SK-N-SH (cell line): ENCODE measurements at regions not wholly inside any gene's neighbourhood (a gene's known extent, or its start where the extent isn't known, plus 50 kb on each side); places are given as distances from the start of the nearest gene placed in this dataset.

Experiments used
- CTCF ChIA-PET: fragments of 300-600, 350-600 bp; formaldehyde crosslinking; extraction: SDS; loops from one replicate; lab custom pipeline; 2021; lab: Yijun Ruan, JAX
- POLR2A ChIA-PET: fragments of 350-600 bp; sonication (Branson Sonifier 250); formaldehyde crosslinking; extraction: SDS; loops from one replicate; lab custom pipeline; 2020; ENCODE audit warnings: antibody characterized with exemption, inconsistent platforms; lab: Yijun Ruan, JAX
- DNase-seq: peaks from one replicate; pipeline ENCODE4 v3.0.0; 2012
- H2AFZ ChIP-seq: fragments of 200-600 bp; sonication (generic); 2 replicates; pipeline ENCODE4 v1.8.1; 2016; ENCODE audit warnings: antibody characterized with exemption, mild to moderate bottlenecking, low read depth
- H3F3A ChIP-seq: fragments of 200-600 bp; sonication (generic); replicated peaks from 2 replicates; pipeline ENCODE3; 2016; ENCODE audit warnings: antibody characterized with exemption, mild to moderate bottlenecking; ENCODE audit not compliant: insufficient read depth
- H3K27ac ChIP-seq, 2 experiments: fragments of 200-500 bp in 1 of 2; fragments of 200-600 bp in 1 of 2; sonication (Bioruptor generic) in 1 of 2; sonication (generic), shearing (Covaris generic) in 1 of 2; 2 replicates each; pipeline versions ENCODE4 v1.5.1 to v1.6.1; 2014 to 2016; ENCODE audit warnings: low read depth in 2 of 2, inconsistent platforms in 1 of 2, low read length in 1 of 2, mild to moderate bottlenecking in 1 of 2, mixed read lengths in 1 of 2
- H3K27me3 ChIP-seq: fragments of 200-600 bp; sonication (generic), shearing (Covaris generic); 2 replicates; pipeline ENCODE4 v1.6.1; 2016; ENCODE audit warnings: mixed run types; ENCODE audit not compliant: insufficient read depth
- H3K36me3 ChIP-seq, 2 experiments: fragments of 200-500 bp in 1 of 2; fragments of 200-600 bp in 1 of 2; sonication (Bioruptor generic) in 1 of 2; sonication (generic) in 1 of 2; replicated peaks in 1 of 2; 2 replicates each; pipeline versions ENCODE3 to v1.5.1; 2014 to 2016; ENCODE audit warnings: low read length in 1 of 2, mild to moderate bottlenecking in 1 of 2; ENCODE audit not compliant: insufficient read depth in 2 of 2, control insufficient read depth in 1 of 2
- H3K4me1 ChIP-seq, 2 experiments: fragments of 200-500 bp in 1 of 2; fragments of 200-600 bp in 1 of 2; sonication (Bioruptor generic) in 1 of 2; sonication (generic), shearing (Covaris generic) in 1 of 2; 2 replicates each; pipeline versions ENCODE4 v1.5.1 to v1.6.1; 2014 to 2016; ENCODE audit warnings: low read depth in 1 of 2, low read length in 1 of 2, mixed run types in 1 of 2; ENCODE audit not compliant: insufficient read depth in 2 of 2, control insufficient read depth in 1 of 2
- H3K4me2 ChIP-seq: fragments of 200-600 bp; sonication (generic), shearing (Covaris generic); 2 replicates; pipeline ENCODE4 v1.6.1; 2017; ENCODE audit warnings: mixed run types
- H3K4me3 ChIP-seq, 2 experiments: fragments of 200-500 bp in 1 of 2; fragments of 200-600 bp in 1 of 2; sonication (Bioruptor generic) in 1 of 2; sonication (generic), shearing (Covaris generic) in 1 of 2; 2 replicates each; pipeline versions ENCODE4 v1.5.1 to v1.8.1; 2014 to 2016; ENCODE audit warnings: low read depth in 2 of 2, inconsistent platforms in 1 of 2, low read length in 1 of 2, mild to moderate bottlenecking in 1 of 2, mixed read lengths in 1 of 2, moderate library complexity in 1 of 2
- H3K79me2 ChIP-seq: fragments of 200-600 bp; sonication (generic); 2 replicates; pipeline ENCODE4 v1.8.1; 2017; ENCODE audit warnings: mild to moderate bottlenecking; ENCODE audit not compliant: insufficient read depth
- H3K9ac ChIP-seq: fragments of 200-600 bp; sonication (generic); 2 replicates; pipeline ENCODE4 v1.6.1; 2017; ENCODE audit warnings: mixed run types
- H3K9me2 ChIP-seq: fragments of 200-600 bp; sonication (generic); 2 replicates; pipeline ENCODE4 v1.6.1; 2017; ENCODE audit warnings: mixed run types
- H3K9me3 ChIP-seq: fragments of 200-600 bp; sonication (generic); 2 replicates; pipeline ENCODE4 v1.6.1; 2017; ENCODE audit warnings: mixed run types, mild to moderate bottlenecking, moderate library complexity
- H4K20me1 ChIP-seq: fragments of 200-600 bp; sonication (generic); 2 replicates; pipeline ENCODE4 v1.6.1; 2017; ENCODE audit warnings: mild to moderate bottlenecking, mixed run types; ENCODE audit not compliant: insufficient read depth
- CHD2 ChIP-seq: fragments of 150-350 bp; IDR thresholded peaks from 2 replicates; pipeline ENCODE4 v1.6.1; 2018; ENCODE audit warnings: low read length; ENCODE audit not compliant: partially characterized antibody
- CTCF ChIP-seq: fragments of 200-600 bp; sonication (generic); IDR thresholded peaks from 2 replicates; pipeline ENCODE4 v1.6.1; 2017; ENCODE audit warnings: antibody characterized with exemption, mild to moderate bottlenecking, moderate library complexity
- ELF1 ChIP-seq: IDR thresholded peaks from 2 replicates; pipeline ENCODE4 v1.4.0; 2012
- EP300 ChIP-seq, 2 experiments: IDR thresholded peaks; 2 replicates each; pipeline versions ENCODE4 v1.4.0 to v1.6.1; 2012; ENCODE audit warnings: borderline replicate concordance in 1 of 2, low read depth in 1 of 2, low read length in 1 of 2
- FOSL2 ChIP-seq: IDR thresholded peaks from 2 replicates; pipeline ENCODE4 v1.4.0; 2012; ENCODE audit warnings: low read depth, mild to moderate bottlenecking, moderate library complexity, borderline replicate concordance
- GABPA ChIP-seq: IDR thresholded peaks from 2 replicates; pipeline ENCODE4 v1.4.0; 2012; ENCODE audit warnings: low read depth, mild to moderate bottlenecking
- SIN3A ChIP-seq: IDR thresholded peaks from 2 replicates; pipeline ENCODE4 v1.6.1; 2012; ENCODE audit warnings: low read depth, mild to moderate bottlenecking, low read length, moderate library complexity, borderline replicate concordance
- SMC3 ChIP-seq: IDR thresholded peaks from 2 replicates; pipeline ENCODE4 v1.6.1; 2012; ENCODE audit warnings: low read depth, low read length, improper control_type of control experiment
- TEAD4 ChIP-seq: IDR thresholded peaks from 2 replicates; pipeline ENCODE4 v1.4.0; 2012; ENCODE audit warnings: mild to moderate bottlenecking, borderline replicate concordance; ENCODE audit not compliant: insufficient read depth
- ZBTB33 ChIP-seq: IDR thresholded peaks from 2 replicates; pipeline ENCODE4 v1.4.0; 2012; ENCODE audit warnings: low read depth, borderline replicate concordance
- WGBS: methylation state at CpG from one replicate; pipeline ENCODE4 v1.1.6; 2017; ENCODE audit warnings: low lambda C conversion rate; 5-methylcytosine and 5-hydroxymethylcytosine counted together
- TF ChIP-seq, protein P1 (sequence below): IDR thresholded peaks from 2 replicates; pipeline ENCODE4; 2012
- TF ChIP-seq, protein P2 (sequence below): IDR thresholded peaks from 2 replicates; pipeline ENCODE4 v1.4.0; 2012; ENCODE audit warnings: low read depth
- TF ChIP-seq, protein P3 (sequence below): fragments of 150-350 bp; IDR thresholded peaks from 2 replicates; pipeline ENCODE4 v1.6.1; 2017; ENCODE audit warnings: antibody characterized with exemption, low read length, low read depth, borderline replicate concordance
- TF ChIP-seq, protein P4 (sequence below): fragments of 150-350 bp; IDR thresholded peaks from 2 replicates; pipeline ENCODE4 v1.6.1; 2016; ENCODE audit warnings: mild to moderate bottlenecking, low read depth, low read length

DNA sequence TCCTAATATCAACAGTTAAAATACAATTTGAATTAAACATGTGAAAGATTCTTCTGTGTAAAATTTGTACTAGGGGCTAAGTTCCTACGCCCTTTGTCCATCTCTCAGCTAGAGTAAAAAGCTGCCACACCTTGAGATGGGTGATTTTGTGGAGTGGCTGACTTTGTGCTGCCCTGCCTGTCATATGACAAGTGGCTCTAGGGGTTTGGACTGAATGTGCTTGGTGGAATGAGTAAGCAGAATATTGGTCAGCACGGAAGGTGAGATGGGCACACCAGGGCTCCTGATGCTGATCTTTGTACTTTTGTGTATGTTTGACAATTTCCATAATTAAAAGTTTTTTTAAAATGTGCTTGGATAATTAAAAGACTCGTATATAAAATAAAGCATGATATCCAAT lies 133.6 kb upstream of the SLC45A1 start:
- CTCF ChIA-PET, result no interaction called here
- H3K4me1 ChIP-seq, result no peaks in the 10 kb centered on the region
- no peaks in the 10 kb centered on the region for H3K79me2 ChIP-seq
- H2AFZ ChIP-seq, result no peak overlapping the region
- no peak overlapping the region for H3K4me2 ChIP-seq
- peaks cover 0 to 3% of the 10 kb centered on the region in 2 experiments for H3K36me3 ChIP-seq
- no peak overlapping the region for H3K4me3 ChIP-seq
- H3K9me2 ChIP-seq, result no peaks in the 10 kb centered on the region
- TF ChIP-seq, protein P1, sequence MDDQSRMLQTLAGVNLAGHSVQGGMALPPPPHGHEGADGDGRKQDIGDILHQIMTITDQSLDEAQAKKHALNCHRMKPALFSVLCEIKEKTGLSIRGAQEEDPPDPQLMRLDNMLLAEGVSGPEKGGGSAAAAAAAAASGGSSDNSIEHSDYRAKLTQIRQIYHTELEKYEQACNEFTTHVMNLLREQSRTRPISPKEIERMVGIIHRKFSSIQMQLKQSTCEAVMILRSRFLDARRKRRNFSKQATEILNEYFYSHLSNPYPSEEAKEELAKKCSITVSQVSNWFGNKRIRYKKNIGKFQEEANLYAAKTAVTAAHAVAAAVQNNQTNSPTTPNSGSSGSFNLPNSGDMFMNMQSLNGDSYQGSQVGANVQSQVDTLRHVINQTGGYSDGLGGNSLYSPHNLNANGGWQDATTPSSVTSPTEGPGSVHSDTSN, result no peak
- TF ChIP-seq, protein P2, sequence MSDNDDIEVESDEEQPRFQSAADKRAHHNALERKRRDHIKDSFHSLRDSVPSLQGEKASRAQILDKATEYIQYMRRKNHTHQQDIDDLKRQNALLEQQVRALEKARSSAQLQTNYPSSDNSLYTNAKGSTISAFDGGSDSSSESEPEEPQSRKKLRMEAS, result no peak
- TF ChIP-seq CHD2 (no peak), ZBTB33 (no peak), GABPA (no peak), ELF1 (no peak), SMC3 (no peak), TEAD4 (no peak)
- TF ChIP-seq, protein P3, sequence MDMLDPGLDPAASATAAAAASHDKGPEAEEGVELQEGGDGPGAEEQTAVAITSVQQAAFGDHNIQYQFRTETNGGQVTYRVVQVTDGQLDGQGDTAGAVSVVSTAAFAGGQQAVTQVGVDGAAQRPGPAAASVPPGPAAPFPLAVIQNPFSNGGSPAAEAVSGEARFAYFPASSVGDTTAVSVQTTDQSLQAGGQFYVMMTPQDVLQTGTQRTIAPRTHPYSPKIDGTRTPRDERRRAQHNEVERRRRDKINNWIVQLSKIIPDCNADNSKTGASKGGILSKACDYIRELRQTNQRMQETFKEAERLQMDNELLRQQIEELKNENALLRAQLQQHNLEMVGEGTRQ, result no peak
- TF ChIP-seq, protein P4, sequence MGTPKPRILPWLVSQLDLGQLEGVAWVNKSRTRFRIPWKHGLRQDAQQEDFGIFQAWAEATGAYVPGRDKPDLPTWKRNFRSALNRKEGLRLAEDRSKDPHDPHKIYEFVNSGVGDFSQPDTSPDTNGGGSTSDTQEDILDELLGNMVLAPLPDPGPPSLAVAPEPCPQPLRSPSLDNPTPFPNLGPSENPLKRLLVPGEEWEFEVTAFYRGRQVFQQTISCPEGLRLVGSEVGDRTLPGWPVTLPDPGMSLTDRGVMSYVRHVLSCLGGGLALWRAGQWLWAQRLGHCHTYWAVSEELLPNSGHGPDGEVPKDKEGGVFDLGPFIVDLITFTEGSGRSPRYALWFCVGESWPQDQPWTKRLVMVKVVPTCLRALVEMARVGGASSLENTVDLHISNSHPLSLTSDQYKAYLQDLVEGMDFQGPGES, result no peak
- no peaks in the 10 kb centered on the region for H3K27me3 ChIP-seq
- H3K9ac ChIP-seq, result no peak overlapping the region
- peaks cover 13% of the 10 kb centered on the region for H3F3A ChIP-seq
- WGBS, result 89% methylated on average over 3 of the region's 3 CpGs
- no peaks in the 10 kb centered on the region for H4K20me1 ChIP-seq
- peaks cover 8% of the 10 kb centered on the region for H3K9me3 ChIP-seq
- H3K27ac ChIP-seq, result no peak overlapping the region
- POLR2A ChIA-PET, result no interaction called here
- no peak for DNase-seq

DNA sequence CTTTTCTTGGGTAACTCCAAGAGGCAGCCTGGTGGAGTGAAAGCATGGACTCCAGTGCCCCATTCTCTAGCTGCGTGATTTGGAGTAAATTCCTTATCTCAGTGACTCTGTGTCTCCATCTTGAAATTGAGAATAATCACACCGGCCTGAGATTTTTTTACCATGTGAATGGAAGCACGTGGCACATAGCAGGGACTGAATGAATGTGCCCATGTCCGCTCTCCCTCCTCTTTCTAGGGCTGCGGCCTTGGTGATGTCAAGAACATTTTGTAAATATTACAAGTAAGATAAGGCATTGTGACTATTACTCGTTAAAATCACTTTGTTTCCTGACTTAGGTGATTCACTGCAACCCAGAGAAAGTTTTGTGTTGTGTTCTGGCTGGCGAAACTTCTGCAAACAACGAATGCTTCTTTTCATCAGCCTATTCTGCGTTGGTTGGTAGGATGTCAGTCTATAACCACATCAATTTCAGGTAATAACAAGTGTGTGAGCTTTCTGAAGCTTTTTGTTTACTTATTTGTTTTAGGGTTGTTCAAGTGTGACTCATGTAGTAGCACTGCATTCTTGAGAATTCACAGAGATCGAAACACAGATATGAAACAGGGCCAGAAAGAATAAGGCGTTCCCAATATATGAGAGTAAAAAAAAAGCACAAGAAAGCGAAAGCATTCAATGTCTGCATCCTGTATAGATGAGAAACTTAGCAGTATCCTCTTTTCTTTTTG lies 135.7 kb upstream of the SLC45A1 start:
- no peaks in the 10 kb centered on the region for H3K4me1 ChIP-seq
- no peak overlapping the region for H3K4me3 ChIP-seq
- H2AFZ ChIP-seq, result no peak overlapping the region
- no peaks in the 10 kb centered on the region for H3K79me2 ChIP-seq
- POLR2A ChIA-PET, result no interaction called here
- DNase-seq, result no peak
- CTCF ChIA-PET, result no interaction called here
- H3K9me2 ChIP-seq, result no peaks in the 10 kb centered on the region
- H3F3A ChIP-seq, result peaks cover 15% of the 10 kb centered on the region
- no peaks in the 10 kb centered on the region for H3K27me3 ChIP-seq
- H3K9ac ChIP-seq, result no peak overlapping the region
- H4K20me1 ChIP-seq, result no peaks in the 10 kb centered on the region
- H3K9me3 ChIP-seq, result peaks cover 18% of the 10 kb centered on the region
- H3K4me2 ChIP-seq, result no peak overlapping the region
- TF ChIP-seq, protein P3, result no peak
- TF ChIP-seq FOSL2 (0 out of 2 replicates have a peak, but pooled peaks have one; percentile 2), SIN3A (no peak), EP300 (IDR thresholded peaks at IDR 0.05; ENCODE audit: borderline replicate concordance in 1 of 2, low read depth in 1 of 2, low read length in 1 of 2) (no peak), CTCF (no peak)
- 77% methylated on average over 12 of the region's 12 CpGs for WGBS
- no peak overlapping the region; a peak in 1 of 4 replicates for H3K27ac ChIP-seq
- peaks cover 0 to 3% of the 10 kb centered on the region in 2 experiments for H3K36me3 ChIP-seq
